ENCODE measurements at regions not wholly inside any gene's neighbourhood (a gene's known extent, or its start where the extent isn't known, plus 50 kb on each side); places are given as distances from the start of the nearest gene placed in this dataset.
"Not testable (repeated sequence)": the region's sequence is repeated elsewhere in the genome, so short reads cannot be mapped to it uniquely, and the experiment has no call there.

GRCh38 chr4:116244771-116245170, 840.6 kb downstream of the TRAM1L1 start:
- Histone ChIP-seq H3K4me3 (no peak overlapping the region), H3K4me1 (no peaks in the 10 kb centered on the region)

GRCh38 chr4:116243431-116243830, 841.9 kb downstream of the TRAM1L1 start:
- Histone ChIP-seq H3K36me3 (no peaks in the 10 kb centered on the region), H3K27me3 (no peaks in the 10 kb centered on the region), H3K4me1 (no peaks in the 10 kb centered on the region), H3K27ac (no peak overlapping the region), H3K9me3 (no peaks in the 10 kb centered on the region), H3K4me3 (no peak overlapping the region)
- DNase-seq (ENCODE audit: extremely low spot score in 2 of 2), result no peak
- intact Hi-C loops (cut with DNase I), result no loop called here
- no peak for TF ChIP-seq CTCF (IDR thresholded peaks at IDR 0.05)
- no peak for TF ChIP-seq POLR2A (IDR thresholded peaks at IDR 0.05)
- no peak for TF ChIP-seq POLR2AphosphoS5 (IDR thresholded peaks at IDR 0.05; ENCODE audit: insufficient read depth in 1 of 2, low read depth in 1 of 2)

More at GRCh38 chr4:116244771-116245170, 840.6 kb downstream of the TRAM1L1 start:
- intact Hi-C loops (cut with DNase I), result no loop called here
- Histone ChIP-seq H3K36me3 (no peaks in the 10 kb centered on the region), H3K9me3 (no peaks in the 10 kb centered on the region), H3K27me3 (no peaks in the 10 kb centered on the region), H3K27ac (no peak overlapping the region)
- TF ChIP-seq POLR2AphosphoS5 (IDR thresholded peaks at IDR 0.05; ENCODE audit: insufficient read depth in 1 of 2, low read depth in 1 of 2), result no peak
- TF ChIP-seq POLR2A (IDR thresholded peaks at IDR 0.05), result no peak
- no peak for TF ChIP-seq CTCF (IDR thresholded peaks at IDR 0.05)
- no peak for DNase-seq (ENCODE audit: extremely low spot score in 2 of 2)

GRCh38 chr4:116233971-116234370, 851.4 kb downstream of the TRAM1L1 start:
- Histone ChIP-seq H3K4me1 (no peaks in the 10 kb centered on the region), H3K27ac (no peak overlapping the region), H3K9me3 (no peaks in the 10 kb centered on the region), H3K4me3 (no peak overlapping the region), H3K36me3 (no peaks in the 10 kb centered on the region), H3K27me3 (no peaks in the 10 kb centered on the region)
- no peak for DNase-seq (ENCODE audit: extremely low spot score in 2 of 2)
- intact Hi-C loops (cut with DNase I), result no loop called here
- TF ChIP-seq CTCF (IDR thresholded peaks at IDR 0.05) (no peak), POLR2A (IDR thresholded peaks at IDR 0.05) (no peak), POLR2AphosphoS5 (IDR thresholded peaks at IDR 0.05; ENCODE audit: insufficient read depth in 1 of 2, low read depth in 1 of 2) (no peak)

- H3K9me3 ChIP-seq; intact Hi-C loops (cut with DNase I); H3K36me3 ChIP-seq; H3K4me3 ChIP-seq; H3K4me1 ChIP-seq; H3K27ac ChIP-seq; H3K27me3 ChIP-seq; DNase-seq (ENCODE audit: extremely low spot score in 2 of 2): not testable (repeated sequence)
Measured at GRCh38 chr4:116231999-116232398, 853.4 kb downstream of the TRAM1L1 start.

- no peaks in the 10 kb centered on the region for H3K36me3 ChIP-seq
- no peaks in the 10 kb centered on the region for H3K27me3 ChIP-seq
- no peak overlapping the region for H3K27ac ChIP-seq
- H3K9me3 ChIP-seq, result no peaks in the 10 kb centered on the region
- TF ChIP-seq POLR2AphosphoS5 (IDR thresholded peaks at IDR 0.05; ENCODE audit: insufficient read depth in 1 of 2, low read depth in 1 of 2), result no peak
- TF ChIP-seq CTCF (IDR thresholded peaks at IDR 0.05), result no peak
- no peak for TF ChIP-seq POLR2A (IDR thresholded peaks at IDR 0.05)
- no peak overlapping the region for H3K4me3 ChIP-seq
- intact Hi-C loops (cut with DNase I), result no loop called here
- DNase-seq (ENCODE audit: extremely low spot score in 2 of 2), result no peak
- no peaks in the 10 kb centered on the region for H3K4me1 ChIP-seq
Measured at GRCh38 chr4:116229420-116229819, 856.0 kb downstream of the TRAM1L1 start.

All from vagina (tissue), 2 donors.